ENCODE measurements at regions not wholly inside any gene's neighbourhood (a gene's known extent, or its start where the extent isn't known, plus 50 kb on each side); places are given as distances from the start of the nearest gene placed in this dataset.

DNA sequence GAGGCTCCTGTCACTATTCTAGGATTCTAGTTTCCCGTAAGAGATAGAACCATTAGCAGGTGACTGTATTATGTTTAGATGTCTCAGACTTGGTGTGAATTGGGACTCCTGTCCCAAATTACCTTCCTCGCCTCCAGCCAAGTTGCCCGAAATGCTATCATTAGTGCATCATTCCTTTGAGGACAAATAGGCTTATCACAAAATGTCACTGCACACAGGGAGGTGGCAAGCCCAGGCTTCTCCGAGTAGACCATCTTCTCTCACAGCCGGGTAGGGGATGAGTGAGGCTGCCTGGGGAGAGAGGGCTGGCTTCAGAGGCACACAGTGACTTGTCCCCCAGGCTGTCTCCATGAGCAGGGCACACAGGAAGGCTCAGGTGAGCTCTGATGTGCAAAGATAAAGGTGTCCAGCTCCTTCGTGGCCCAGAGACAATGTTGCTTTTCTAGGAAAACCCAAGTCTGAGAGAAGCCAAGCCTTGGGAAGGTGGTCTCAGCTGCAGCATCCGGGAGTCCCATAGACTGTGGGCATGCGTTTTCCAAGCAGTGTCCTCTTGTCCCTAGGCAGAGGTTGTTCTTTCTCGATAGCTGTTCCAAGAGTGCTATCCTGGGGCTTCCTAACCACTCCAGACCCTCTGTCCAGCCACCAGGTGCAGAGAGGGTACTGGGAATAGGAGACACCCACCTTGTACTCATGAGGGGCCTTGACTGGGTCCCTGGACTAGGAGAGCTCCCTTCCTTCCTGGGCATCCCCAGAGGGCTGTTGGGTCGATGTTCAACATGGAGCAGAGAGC lies 163.1 kb upstream of the TSHZ3 start:
- Histone ChIP-seq H3K9me3 (ENCODE audit: control insufficient read depth in 4 of 4, insufficient read depth in 3 of 4, low read length in 3 of 4) (no peaks in the 10 kb centered on the region), H3K36me3 (ENCODE audit: control insufficient read depth in 4 of 4, insufficient read depth in 4 of 4, low read length in 4 of 4) (no peaks in the 10 kb centered on the region), H3K4me3 (no peak overlapping the region), H3K9ac (ENCODE audit: insufficient read depth in 1 of 2, low read length in 2 of 2) (no peak overlapping the region), H3K27ac (ENCODE audit: low read depth in 1 of 2, low read length in 1 of 2) (no peak overlapping the region), H3K27me3 (ENCODE audit: control insufficient read depth in 3 of 3, insufficient read depth in 3 of 3, low read length in 2 of 3) (no peaks in the 10 kb centered on the region), H3K4me1 (ENCODE audit: control insufficient read depth in 5 of 5, insufficient read depth in 5 of 5, low read length in 5 of 5) (peaks cover 0 to 11% (median 0%) of the 10 kb centered on the region in 5 donors)
- no peak for ATAC-seq (ENCODE audit: insufficient read depth, low FRiP score)
- TF ChIP-seq CTCF (IDR thresholded peaks at IDR 0.05; ENCODE audit: control extremely low read depth, extremely low read depth), result no peak
- WGBS, 2 donors, result 80 to 88% methylated on average over 10 of the region's 10 CpGs
- DNase-seq, result no peak

DNA sequence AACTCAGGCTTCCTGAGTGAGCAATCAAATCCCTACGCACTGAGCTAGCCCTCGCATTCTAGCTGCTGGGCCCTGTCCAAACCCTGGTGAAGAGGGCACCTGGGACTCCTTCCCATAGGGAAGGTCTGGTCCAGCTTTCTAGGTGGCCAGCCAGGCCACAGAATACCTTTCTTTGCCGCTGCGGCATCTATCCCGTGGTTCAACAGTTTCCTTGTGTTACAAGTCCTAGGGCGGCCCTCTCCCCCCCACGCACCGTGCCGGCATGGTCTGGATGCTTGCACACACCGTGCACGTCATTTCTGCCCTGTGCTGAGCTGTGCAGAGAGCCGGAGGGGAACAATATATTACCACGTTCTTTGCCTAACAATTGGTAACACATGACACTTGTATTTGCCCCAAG lies 164.6 kb upstream of the TSHZ3 start:
- WGBS, 2 donors, result 86 to 93% methylated on average over 13 of the region's 13 CpGs
- Histone ChIP-seq H3K27me3 (ENCODE audit: control insufficient read depth in 3 of 3, insufficient read depth in 3 of 3, low read length in 2 of 3) (no peaks in the 10 kb centered on the region), H3K4me3 (no peak overlapping the region), H3K9me3 (ENCODE audit: control insufficient read depth in 4 of 4, insufficient read depth in 3 of 4, low read length in 3 of 4) (peaks cover 0 to 4% (median 0%) of the 10 kb centered on the region in 4 donors), H3K27ac (ENCODE audit: low read depth in 1 of 2, low read length in 1 of 2) (no peak overlapping the region), H3K4me1 (ENCODE audit: control insufficient read depth in 5 of 5, insufficient read depth in 5 of 5, low read length in 5 of 5) (peaks cover 0 to 18% (median 0%) of the 10 kb centered on the region in 5 donors), H3K9ac (ENCODE audit: insufficient read depth in 1 of 2, low read length in 2 of 2) (no peak overlapping the region), H3K36me3 (ENCODE audit: control insufficient read depth in 4 of 4, insufficient read depth in 4 of 4, low read length in 4 of 4) (no peaks in the 10 kb centered on the region)
- no peak for ATAC-seq (ENCODE audit: insufficient read depth, low FRiP score)
- no peak for TF ChIP-seq CTCF (IDR thresholded peaks at IDR 0.05; ENCODE audit: control extremely low read depth, extremely low read depth)
- DNase-seq, result no peak

GRCh38 chr19:31515931-31516330 lies 166.7 kb upstream of the TSHZ3 start:
- Histone ChIP-seq H3K4me1 (ENCODE audit: control insufficient read depth in 5 of 5, insufficient read depth in 5 of 5, low read length in 5 of 5) (peaks cover 0 to 24% (median 0%) of the 10 kb centered on the region in 5 donors), H3K27ac (ENCODE audit: low read depth in 1 of 2, low read length in 1 of 2) (no peak overlapping the region), H3K36me3 (ENCODE audit: control insufficient read depth in 4 of 4, insufficient read depth in 4 of 4, low read length in 4 of 4) (no peaks in the 10 kb centered on the region), H3K9ac (ENCODE audit: insufficient read depth in 1 of 2, low read length in 2 of 2) (no peak overlapping the region), H3K27me3 (ENCODE audit: control insufficient read depth in 3 of 3, insufficient read depth in 3 of 3, low read length in 2 of 3) (no peaks in the 10 kb centered on the region), H3K4me3 (no peak overlapping the region), H3K9me3 (ENCODE audit: control insufficient read depth in 4 of 4, insufficient read depth in 3 of 4, low read length in 3 of 4) (peaks cover 0 to 4% (median 0%) of the 10 kb centered on the region in 4 donors)
- no peak for ATAC-seq (ENCODE audit: insufficient read depth, low FRiP score)
- TF ChIP-seq CTCF (IDR thresholded peaks at IDR 0.05; ENCODE audit: control extremely low read depth, extremely low read depth), result no peak
- 73 to 80% methylated on average over 18 of the region's 18 CpGs for WGBS, 2 donors
- DNase-seq, result peak; percentile 71 to 84 (median 73)

Data from lung (tissue), 11 donors.